Neural progenitor cell (in vitro differentiated cells): ENCODE measurements at regions not wholly inside any gene's neighbourhood (a gene's known extent, or its start where the extent isn't known, plus 50 kb on each side); places are given as distances from the start of the nearest gene placed in this dataset.
"Not testable (repeated sequence)": the region's sequence is repeated elsewhere in the genome, so short reads cannot be mapped to it uniquely, and the experiment has no call there.

Source experiments
- CTCF ChIP-seq: fragments of 200-600 bp; sonication (generic); IDR thresholded peaks from 2 replicates; pipeline ENCODE4 v1.5.1; 2017; ENCODE audit warnings: antibody characterized with exemption, mild to moderate bottlenecking
- EZH2 ChIP-seq: fragments of 200-600 bp; sonication (generic); IDR thresholded peaks from 2 replicates; pipeline ENCODE4 v1.6.1; 2017; ENCODE audit warnings: antibody characterized with exemption, mild to moderate bottlenecking, moderate library complexity

GRCh38 chr15:30696439-30697314 is 70.7 kb downstream of the ARHGAP11B start:
- TF ChIP-seq CTCF, EZH2: not testable (repeated sequence)
